HL-60 (cell line): ENCODE measurements at regions not wholly inside any gene's neighbourhood (a gene's known extent, or its start where the extent isn't known, plus 50 kb on each side); places are given as distances from the start of the nearest gene placed in this dataset.

Experiments
- DNase-seq, 2 experiments: peaks; one replicate each; pipeline ENCODE4 v3.0.0-alpha.2; 2010 to 2020; ENCODE audit warnings: low read depth in 1 of 2, low spot score in 1 of 2
- H3K27ac ChIP-seq: fragments of 250-450 bp; sonication (Bioruptor Pico); replicated peaks from 2 replicates; pipeline ENCODE4 v1.5.1; 2020; ENCODE audit warnings: mild to moderate bottlenecking, moderate library complexity
- H3K27me3 ChIP-seq: fragments of 250-450 bp; sonication (Bioruptor Pico); 2 replicates; pipeline ENCODE4 v1.5.1; 2021; ENCODE audit warnings: mild to moderate bottlenecking, moderate library complexity; ENCODE audit not compliant: insufficient read depth, poor library complexity, severe bottlenecking
- H3K4me3 ChIP-seq: replicated peaks from 2 replicates; pipeline ENCODE4 v1.5.1; 2011; ENCODE audit warnings: mild to moderate bottlenecking, control low read depth, low read length; ENCODE audit not compliant: insufficient read depth
- CTCF ChIP-seq: IDR thresholded peaks from one replicate; pipeline ENCODE4 v1.5.1; 2011; ENCODE audit warnings: low read length, control low read depth, inconsistent platforms; ENCODE audit not compliant: insufficient read depth
- GABPA ChIP-seq: IDR thresholded peaks from 2 replicates; pipeline ENCODE4 v1.6.1; 2012; ENCODE audit warnings: low read depth
- POLR2AphosphoS5 ChIP-seq: IDR thresholded peaks from 2 replicates; pipeline ENCODE4 v1.6.1; 2012; ENCODE audit warnings: low read depth
- REST ChIP-seq: IDR thresholded peaks from 2 replicates; pipeline ENCODE4 v1.6.1; 2012; ENCODE audit warnings: low read depth; ENCODE audit not compliant: insufficient replicate concordance
- SPI1 ChIP-seq: IDR thresholded peaks from 2 replicates; pipeline ENCODE4 v1.6.1; 2012; ENCODE audit warnings: low read depth, mild to moderate bottlenecking, borderline replicate concordance

GRCh38 chr12:25689996-25690501 lies 137.0 kb upstream of the LMNTD1 start:
- H3K27me3 ChIP-seq = no peaks in the 10 kb centered on the region
- no peak overlapping the region for H3K4me3 ChIP-seq
- TF ChIP-seq CTCF (no peak), SPI1 (no peak), POLR2AphosphoS5 (no peak), REST (no peak), GABPA (no peak)
- no peak overlapping the region for H3K27ac ChIP-seq
- no peak for DNase-seq

GRCh38 chr12:25690996-25691864 lies 138.1 kb upstream of the LMNTD1 start:
- no peaks in the 10 kb centered on the region for H3K27me3 ChIP-seq
- H3K4me3 ChIP-seq = no peak overlapping the region
- DNase-seq = peak; percentile 19 to 23
- TF ChIP-seq SPI1 = peak; percentile 72; the same call in 1 of the 2 replicates
- TF ChIP-seq REST = no peak
- no peak for TF ChIP-seq POLR2AphosphoS5
- TF ChIP-seq GABPA = no peak
- TF ChIP-seq CTCF = no peak
- no peak overlapping the region for H3K27ac ChIP-seq

GRCh38 chr12:25691865-25692114 lies 138.7 kb upstream of the LMNTD1 start:
- H3K27ac ChIP-seq = no peak overlapping the region
- DNase-seq = no peak
- no peaks in the 10 kb centered on the region for H3K27me3 ChIP-seq
- TF ChIP-seq GABPA = no peak
- no peak for TF ChIP-seq POLR2AphosphoS5
- no peak for TF ChIP-seq SPI1
- TF ChIP-seq REST = no peak
- no peak for TF ChIP-seq CTCF
- no peak overlapping the region for H3K4me3 ChIP-seq
